ENCODE measurements at regions not wholly inside any gene's neighbourhood (a gene's known extent, or its start where the extent isn't known, plus 50 kb on each side); places are given as distances from the start of the nearest gene placed in this dataset.
"Not testable (repeated sequence)": the region's sequence is repeated elsewhere in the genome, so short reads cannot be mapped to it uniquely, and the experiment has no call there.

DNA sequence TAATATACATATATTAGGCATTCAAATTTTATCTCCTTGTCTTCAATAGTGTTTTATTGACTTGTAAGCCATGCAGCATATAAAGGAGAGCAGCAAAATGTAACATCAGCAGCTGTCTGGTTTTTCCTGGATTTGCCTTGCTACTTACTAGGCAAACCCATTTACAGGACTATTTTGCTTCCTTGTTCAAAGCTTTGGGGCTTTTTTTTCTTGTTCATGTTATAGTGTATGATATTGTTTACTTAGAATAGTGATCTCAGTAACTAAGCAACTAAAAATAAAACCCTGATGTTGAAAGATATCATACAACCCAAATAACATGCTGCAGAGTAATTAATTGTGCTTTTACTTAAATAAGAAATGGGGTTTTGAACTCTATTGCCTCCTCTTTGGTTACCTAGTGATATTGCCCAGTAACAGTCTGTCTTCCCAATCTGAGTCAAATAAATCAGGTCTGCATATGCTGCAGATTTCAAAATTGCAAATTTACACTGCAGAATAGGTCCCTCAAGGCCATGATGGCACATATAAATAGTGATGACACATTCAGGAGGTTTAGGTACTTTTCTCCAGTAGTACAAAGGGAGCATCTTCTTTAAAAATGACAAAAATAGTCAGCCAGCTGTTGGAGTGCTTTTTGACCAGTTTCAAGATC is 578.1 kb upstream of the NECTIN3 start:
- Histone ChIP-seq H3K4me3 (ENCODE audit: low read length) (no peak overlapping the region), H3K4me1 (ENCODE audit: control insufficient read depth, insufficient read depth, low read length) (no peaks in the 10 kb centered on the region), H3K9me3 (replicated peaks; ENCODE audit: low read length) (no peaks in the 10 kb centered on the region), H3K36me3 (ENCODE audit: insufficient read depth, low read length) (no peaks in the 10 kb centered on the region), H3K4me2 (ENCODE audit: low read length) (no peak overlapping the region), H3K9ac (ENCODE audit: low read depth, low read length) (no peak overlapping the region), H3K27me3 (ENCODE audit: control insufficient read depth, insufficient read depth, low read length) (no peaks in the 10 kb centered on the region)

DNA sequence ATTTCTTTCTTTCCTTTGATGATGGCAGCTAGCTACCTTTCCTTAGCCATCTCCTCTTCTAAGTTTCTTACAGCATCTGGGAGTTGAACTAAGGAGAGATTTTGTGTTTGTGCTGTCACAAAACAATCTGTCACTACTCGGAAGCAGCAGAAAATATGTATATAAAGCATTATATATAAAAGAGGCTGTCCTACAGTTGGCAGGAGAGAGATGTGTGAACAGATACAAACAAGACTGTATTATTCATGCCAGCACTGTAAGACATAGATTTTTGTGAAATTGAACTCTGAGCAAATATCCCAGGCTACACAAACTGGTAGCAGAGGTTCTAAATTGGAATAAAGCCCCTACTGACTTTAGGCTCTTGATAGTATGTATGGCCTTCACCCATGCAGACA is 577.5 kb upstream of the NECTIN3 start:
- H3K9ac ChIP-seq (ENCODE audit: low read depth, low read length): no peak overlapping the region
- no peak overlapping the region for H3K4me2 ChIP-seq (ENCODE audit: low read length)
- no peaks in the 10 kb centered on the region for H3K4me1 ChIP-seq (ENCODE audit: control insufficient read depth, insufficient read depth, low read length)
- no peaks in the 10 kb centered on the region for H3K27me3 ChIP-seq (ENCODE audit: control insufficient read depth, insufficient read depth, low read length)
- H3K9me3 ChIP-seq (replicated peaks; ENCODE audit: low read length): no peaks in the 10 kb centered on the region
- H3K36me3 ChIP-seq (ENCODE audit: insufficient read depth, low read length): no peaks in the 10 kb centered on the region
- H3K4me3 ChIP-seq (ENCODE audit: low read length): no peak overlapping the region

DNA sequence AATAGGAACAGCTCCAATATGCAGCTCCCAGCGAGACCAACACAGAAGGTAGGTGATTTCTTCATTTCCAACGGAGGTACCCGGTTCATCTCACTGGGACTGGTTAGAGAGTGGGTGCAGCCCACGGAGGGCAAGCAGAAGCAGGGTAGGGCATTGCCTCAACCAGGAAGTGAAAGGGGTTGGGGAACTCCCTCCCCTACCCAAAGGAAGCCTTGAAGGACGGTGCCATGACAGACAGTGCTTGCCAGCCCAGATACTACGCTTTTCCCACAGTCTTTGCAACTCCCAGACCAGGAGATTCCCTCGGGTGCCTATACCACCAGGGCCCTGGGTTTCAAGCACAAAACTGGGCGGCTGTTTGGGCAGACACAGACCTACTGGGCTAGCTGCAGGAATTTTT is 576.9 kb upstream of the NECTIN3 start:
- Histone ChIP-seq H3K4me3 (ENCODE audit: low read length) (no peak overlapping the region), H3K36me3 (ENCODE audit: insufficient read depth, low read length) (no peaks in the 10 kb centered on the region), H3K27me3 (ENCODE audit: control insufficient read depth, insufficient read depth, low read length) (no peaks in the 10 kb centered on the region), H3K9me3 (replicated peaks; ENCODE audit: low read length) (no peaks in the 10 kb centered on the region), H3K4me2 (ENCODE audit: low read length) (no peak overlapping the region), H3K4me1 (ENCODE audit: control insufficient read depth, insufficient read depth, low read length) (no peaks in the 10 kb centered on the region), H3K9ac (ENCODE audit: low read depth, low read length) (no peak overlapping the region)

- Histone ChIP-seq H3K36me3 (ENCODE audit: insufficient read depth, low read length) (no peaks in the 10 kb centered on the region), H3K4me1 (ENCODE audit: control insufficient read depth, insufficient read depth, low read length) (no peaks in the 10 kb centered on the region), H3K4me2 (ENCODE audit: low read length) (no peak overlapping the region), H3K9ac (ENCODE audit: low read depth, low read length) (no peak overlapping the region), H3K9me3 (replicated peaks; ENCODE audit: low read length) (no peaks in the 10 kb centered on the region), H3K27me3 (ENCODE audit: control insufficient read depth, insufficient read depth, low read length) (no peaks in the 10 kb centered on the region), H3K4me3 (ENCODE audit: low read length) (no peak overlapping the region)
Observed at GRCh38 chr3:110495201-110495927, 576.3 kb upstream of the NECTIN3 start.

DNA sequence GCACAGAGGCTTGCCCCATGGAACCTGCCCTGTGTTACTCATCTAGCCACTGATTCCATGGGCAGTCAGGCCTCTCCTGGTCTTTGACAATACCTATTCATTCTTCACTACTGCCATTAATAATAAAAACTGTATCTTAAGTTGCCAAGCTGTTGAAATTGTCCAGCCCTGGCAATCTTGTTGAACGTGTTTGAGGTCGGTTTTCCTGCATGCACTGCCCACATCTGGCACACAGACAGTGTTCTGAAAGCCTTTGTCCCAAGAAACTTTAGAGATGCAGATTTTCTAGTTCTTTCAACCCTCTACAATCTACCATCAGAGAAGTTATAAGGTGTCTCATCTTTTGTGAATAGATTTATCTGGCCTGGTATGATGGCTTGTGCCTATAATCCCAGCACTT is 567.2 kb upstream of the NECTIN3 start:
- Histone ChIP-seq H3K9ac (ENCODE audit: low read depth, low read length) (no peak overlapping the region), H3K36me3 (ENCODE audit: insufficient read depth, low read length) (no peaks in the 10 kb centered on the region), H3K27me3 (ENCODE audit: control insufficient read depth, insufficient read depth, low read length) (no peaks in the 10 kb centered on the region), H3K4me3 (ENCODE audit: low read length) (no peak overlapping the region), H3K9me3 (replicated peaks; ENCODE audit: low read length) (no peaks in the 10 kb centered on the region), H3K4me1 (ENCODE audit: control insufficient read depth, insufficient read depth, low read length) (no peaks in the 10 kb centered on the region), H3K4me2 (ENCODE audit: low read length) (no peak overlapping the region)

DNA sequence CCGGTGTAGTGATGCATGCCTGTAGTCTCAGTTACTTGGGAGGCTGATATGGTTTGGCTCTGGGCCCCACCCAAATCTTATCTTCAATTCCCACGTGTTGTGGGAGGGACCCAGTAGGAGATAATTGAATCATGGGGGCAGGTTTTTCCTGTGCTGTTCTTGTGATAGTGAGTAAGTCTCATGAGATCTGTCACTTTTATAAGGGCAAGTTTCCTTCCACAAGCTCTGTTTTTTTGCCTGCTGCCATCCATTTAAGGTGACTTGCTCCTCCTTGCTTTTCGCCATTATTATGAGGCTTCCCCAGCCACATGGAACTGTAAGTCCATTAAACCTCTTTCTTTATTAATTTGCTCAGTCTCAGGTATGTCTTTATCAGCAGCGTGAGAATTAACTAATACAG is 566.7 kb upstream of the NECTIN3 start:
- no peak overlapping the region for H3K4me3 ChIP-seq (ENCODE audit: low read length)
- H3K4me2 ChIP-seq (ENCODE audit: low read length): no peak overlapping the region
- H3K9ac ChIP-seq (ENCODE audit: low read depth, low read length): no peak overlapping the region
- no peaks in the 10 kb centered on the region for H3K36me3 ChIP-seq (ENCODE audit: insufficient read depth, low read length)
- H3K9me3 ChIP-seq (replicated peaks; ENCODE audit: low read length): no peaks in the 10 kb centered on the region
- H3K4me1 ChIP-seq (ENCODE audit: control insufficient read depth, insufficient read depth, low read length): no peaks in the 10 kb centered on the region
- H3K27me3 ChIP-seq (ENCODE audit: control insufficient read depth, insufficient read depth, low read length): no peaks in the 10 kb centered on the region

GRCh38 chr3:110506890-110507289 is 564.7 kb upstream of the NECTIN3 start:
- Histone ChIP-seq H3K4me3 (ENCODE audit: low read length) (no peak overlapping the region), H3K4me2 (ENCODE audit: low read length) (no peak overlapping the region), H3K27me3 (ENCODE audit: control insufficient read depth, insufficient read depth, low read length) (no peaks in the 10 kb centered on the region), H3K36me3 (ENCODE audit: insufficient read depth, low read length) (no peaks in the 10 kb centered on the region), H3K9ac (ENCODE audit: low read depth, low read length) (no peak overlapping the region), H3K9me3 (replicated peaks; ENCODE audit: low read length) (no peaks in the 10 kb centered on the region), H3K4me1 (ENCODE audit: control insufficient read depth, insufficient read depth, low read length) (no peaks in the 10 kb centered on the region)

DNA sequence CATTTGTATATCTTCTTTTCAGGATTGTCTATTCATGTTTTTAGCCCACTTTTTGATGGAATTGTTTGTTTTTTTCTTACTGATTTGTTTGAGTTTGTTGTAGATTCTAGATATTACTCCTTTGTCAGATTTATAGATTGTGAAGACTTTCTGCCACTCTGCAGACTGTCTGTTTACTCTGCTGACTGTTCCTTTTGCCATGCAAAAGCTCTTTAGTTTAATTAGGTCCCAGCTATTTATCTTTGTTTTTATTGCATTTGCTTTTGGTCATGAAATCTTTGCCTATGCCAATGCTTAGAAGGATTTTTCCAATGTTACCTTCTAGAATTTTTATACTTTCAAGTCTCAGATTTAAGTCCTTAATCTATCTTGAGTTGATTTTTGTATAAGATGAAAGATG is 564.0 kb upstream of the NECTIN3 start:
- not testable (repeated sequence) for H3K4me1 ChIP-seq (ENCODE audit: control insufficient read depth, insufficient read depth, low read length); H3K27me3 ChIP-seq (ENCODE audit: control insufficient read depth, insufficient read depth, low read length); H3K4me2 ChIP-seq (ENCODE audit: low read length); H3K9ac ChIP-seq (ENCODE audit: low read depth, low read length); H3K36me3 ChIP-seq (ENCODE audit: insufficient read depth, low read length); H3K4me3 ChIP-seq (ENCODE audit: low read length); H3K9me3 ChIP-seq (replicated peaks; ENCODE audit: low read length)

GRCh38 chr3:110512961-110513360 is 558.7 kb upstream of the NECTIN3 start:
- Histone ChIP-seq H3K4me1 (ENCODE audit: control insufficient read depth, insufficient read depth, low read length) (no peaks in the 10 kb centered on the region), H3K4me3 (ENCODE audit: low read length) (no peak overlapping the region), H3K9me3 (replicated peaks; ENCODE audit: low read length) (no peaks in the 10 kb centered on the region), H3K4me2 (ENCODE audit: low read length) (no peak overlapping the region), H3K36me3 (ENCODE audit: insufficient read depth, low read length) (no peaks in the 10 kb centered on the region), H3K27me3 (ENCODE audit: control insufficient read depth, insufficient read depth, low read length) (no peaks in the 10 kb centered on the region), H3K9ac (ENCODE audit: low read depth, low read length) (no peak overlapping the region)

DNA sequence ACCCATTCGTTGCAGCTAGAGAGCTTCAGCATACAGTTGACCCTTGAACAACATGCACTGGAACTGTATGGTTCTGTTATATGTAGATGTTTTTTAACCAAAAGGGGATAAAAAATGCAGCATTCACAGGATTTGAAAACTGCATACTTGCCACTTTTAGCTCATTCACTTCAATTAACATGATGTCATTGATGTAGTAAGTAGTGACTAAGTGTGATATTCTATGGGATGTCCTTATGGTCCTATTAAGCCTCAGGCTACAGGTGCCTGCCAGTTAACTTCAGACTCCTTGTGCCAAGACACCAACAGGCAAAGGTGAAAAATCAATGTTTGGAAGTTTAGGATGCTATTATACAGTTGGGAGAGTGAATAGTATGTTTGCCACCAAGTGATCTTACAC is 553.6 kb upstream of the NECTIN3 start:
- no peak overlapping the region for H3K4me2 ChIP-seq (ENCODE audit: low read length)
- H3K9ac ChIP-seq (ENCODE audit: low read depth, low read length): no peak overlapping the region
- no peak overlapping the region for H3K4me3 ChIP-seq (ENCODE audit: low read length)
- H3K27me3 ChIP-seq (ENCODE audit: control insufficient read depth, insufficient read depth, low read length): no peaks in the 10 kb centered on the region
- no peaks in the 10 kb centered on the region for H3K9me3 ChIP-seq (replicated peaks; ENCODE audit: low read length)
- H3K36me3 ChIP-seq (ENCODE audit: insufficient read depth, low read length): no peaks in the 10 kb centered on the region
- H3K4me1 ChIP-seq (ENCODE audit: control insufficient read depth, insufficient read depth, low read length): peaks cover 9% of the 10 kb centered on the region

DNA sequence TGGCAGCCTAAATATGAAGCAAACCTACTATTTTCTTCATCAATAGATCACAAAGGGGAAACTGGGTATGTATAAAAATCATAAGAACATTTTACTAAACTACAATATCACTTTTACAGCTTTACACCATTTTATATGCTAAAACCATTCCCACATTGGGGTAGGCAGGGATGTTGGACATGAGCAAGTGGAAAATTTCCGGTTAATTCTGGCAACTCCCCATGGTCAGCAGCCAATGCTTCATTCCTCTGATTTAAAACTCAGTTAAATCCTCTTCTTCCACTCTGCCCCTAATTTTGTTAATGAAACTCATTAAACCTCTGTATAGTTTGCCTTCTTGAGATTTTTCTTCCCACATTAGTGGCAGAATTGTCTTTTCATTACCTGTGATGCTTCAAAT is 552.5 kb upstream of the NECTIN3 start:
- H3K36me3 ChIP-seq (ENCODE audit: insufficient read depth, low read length): no peaks in the 10 kb centered on the region
- H3K4me1 ChIP-seq (ENCODE audit: control insufficient read depth, insufficient read depth, low read length): peaks cover 9% of the 10 kb centered on the region
- no peak overlapping the region for H3K4me3 ChIP-seq (ENCODE audit: low read length)
- H3K9me3 ChIP-seq (replicated peaks; ENCODE audit: low read length): no peaks in the 10 kb centered on the region
- no peak overlapping the region for H3K9ac ChIP-seq (ENCODE audit: low read depth, low read length)
- H3K4me2 ChIP-seq (ENCODE audit: low read length): no peak overlapping the region
- no peaks in the 10 kb centered on the region for H3K27me3 ChIP-seq (ENCODE audit: control insufficient read depth, insufficient read depth, low read length)

DNA sequence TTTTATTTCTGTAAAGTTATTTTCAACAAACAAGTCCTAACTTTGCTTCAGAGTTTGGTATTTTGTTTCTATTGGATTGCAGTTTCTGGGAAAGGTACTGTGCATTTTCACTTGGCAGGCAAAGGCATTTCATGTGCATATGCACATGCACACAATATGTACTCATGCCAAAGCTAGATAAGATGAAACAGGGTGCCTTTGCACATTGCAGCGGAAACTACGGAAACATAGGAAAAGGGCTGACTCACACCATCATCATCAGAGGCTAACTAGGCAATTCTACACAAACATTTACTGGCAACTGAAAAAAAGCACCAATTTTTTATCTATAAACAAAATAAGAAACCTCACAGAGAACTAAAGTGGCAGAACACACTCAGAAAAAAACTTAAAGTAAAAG is 550.6 kb upstream of the NECTIN3 start:
- H3K4me1 ChIP-seq (ENCODE audit: control insufficient read depth, insufficient read depth, low read length): peaks cover 11% of the 10 kb centered on the region
- peak overlapping the region; percentile 72 for H3K9ac ChIP-seq (ENCODE audit: low read depth, low read length)
- no peak overlapping the region for H3K4me3 ChIP-seq (ENCODE audit: low read length)
- peak overlapping the region; percentile 40 for H3K4me2 ChIP-seq (ENCODE audit: low read length)
- H3K27me3 ChIP-seq (ENCODE audit: control insufficient read depth, insufficient read depth, low read length): no peaks in the 10 kb centered on the region
- no peaks in the 10 kb centered on the region for H3K36me3 ChIP-seq (ENCODE audit: insufficient read depth, low read length)
- no peaks in the 10 kb centered on the region for H3K9me3 ChIP-seq (replicated peaks; ENCODE audit: low read length)
